CD14-positive monocyte (primary cell): ENCODE measurements at regions not wholly inside any gene's neighbourhood (a gene's known extent, or its start where the extent isn't known, plus 50 kb on each side); places are given as distances from the start of the nearest gene placed in this dataset.

ENCODE experiments used
- DNase-seq, 3 donors: peaks; one replicate each; pipeline ENCODE4 v3.0.0-alpha.2; 2011 to 2022
- H2AFZ ChIP-seq: 2 replicates; pipeline ENCODE4 v1.6.0; 2012; ENCODE audit warnings: mild to moderate bottlenecking, low read depth, low read length, inconsistent platforms; ENCODE audit not compliant: insufficient read depth, poor library complexity, severe bottlenecking
- H3K27ac ChIP-seq, 2 donors: 1 replicate in 1 of 2; 2 replicates in 1 of 2; pipeline ENCODE4 v1.5.1; 2012 to 2013; ENCODE audit warnings: low read length in 2 of 2, control low read depth in 1 of 2, inconsistent platforms in 1 of 2, low read depth in 1 of 2, mild to moderate bottlenecking in 1 of 2
- H3K27me3 ChIP-seq, 2 donors: one replicate each; pipeline versions ENCODE4 v1.6.0 to v1.6.1; 2011 to 2013; ENCODE audit warnings: low read length in 2 of 2; ENCODE audit not compliant: control insufficient read depth in 2 of 2, insufficient read depth in 2 of 2
- H3K36me3 ChIP-seq, 2 donors: replicated peaks in 1 of 2; 1 replicate in 1 of 2; 2 replicates in 1 of 2; pipeline versions ENCODE4 v1.5.1 to v1.6.1; 2012 to 2013; ENCODE audit warnings: low read length in 2 of 2, control low read depth in 1 of 2, inconsistent platforms in 1 of 2, mild to moderate bottlenecking in 1 of 2; ENCODE audit not compliant: insufficient read depth in 2 of 2, control insufficient read depth in 1 of 2
- H3K4me1 ChIP-seq, 2 donors: 1 replicate in 1 of 2; 2 replicates in 1 of 2; pipeline versions ENCODE4 v1.5.1 to v1.6.1; 2012 to 2013; ENCODE audit warnings: low read length in 2 of 2, control low read depth in 1 of 2, inconsistent platforms in 1 of 2, mild to moderate bottlenecking in 1 of 2, moderate library complexity in 1 of 2; ENCODE audit not compliant: insufficient read depth in 2 of 2, control insufficient read depth in 1 of 2
- H3K4me2 ChIP-seq: replicated peaks from 2 replicates; pipeline ENCODE3; 2012; ENCODE audit warnings: low read length, moderate library complexity, mild to moderate bottlenecking; ENCODE audit not compliant: poor library complexity, severe bottlenecking; ENCODE audit errors: extremely low read depth
- H3K4me3 ChIP-seq, 3 experiments: fragments of 200-600 bp in 1 of 3; sonication (generic) in 1 of 3; replicated peaks in 1 of 3; 1 replicate in 2 of 3; 2 replicates in 1 of 3; pipeline ENCODE4 v1.5.1; 2011 to 2013; ENCODE audit warnings: low read length in 3 of 3, mild to moderate bottlenecking in 3 of 3, control low read depth in 2 of 3, low read depth in 2 of 3, inconsistent platforms in 1 of 3, moderate library complexity in 1 of 3
- H3K79me2 ChIP-seq: 2 replicates; pipeline ENCODE4 v1.6.0; 2012; ENCODE audit warnings: mild to moderate bottlenecking, control low read depth, inconsistent platforms, low read length, moderate library complexity; ENCODE audit not compliant: insufficient read depth
- H3K9ac ChIP-seq: 2 replicates; pipeline ENCODE4 v1.6.0; 2017; ENCODE audit warnings: low read length, mild to moderate bottlenecking; ENCODE audit not compliant: insufficient read depth, poor library complexity, severe bottlenecking
- H3K9me3 ChIP-seq, 2 donors: replicated peaks in 1 of 2; 1 replicate in 1 of 2; 2 replicates in 1 of 2; pipeline versions ENCODE4 v1.5.1 to v1.6.1; 2012 to 2013; ENCODE audit warnings: low read length in 2 of 2, control low read depth in 1 of 2; ENCODE audit not compliant: control insufficient read depth in 1 of 2, insufficient read depth in 1 of 2
- H4K20me1 ChIP-seq: 2 replicates; pipeline ENCODE4 v1.6.0; 2012; ENCODE audit warnings: mild to moderate bottlenecking, low read length, control low read depth, moderate library complexity; ENCODE audit not compliant: insufficient read depth
- H3K27ac Mint-ChIP-seq, 7 donors: one replicate each; pipeline ENCODE4 v1.8.0; 2020; ENCODE audit warnings: mild to moderate bottlenecking in 7 of 7, mixed read lengths in 7 of 7, moderate library complexity in 6 of 7, inconsistent platforms in 2 of 7
- H3K27me3 Mint-ChIP-seq, 3 donors: one replicate each; pipeline ENCODE4 v1.8.0; 2021 to 2022; ENCODE audit warnings: low read depth in 3 of 3, mild to moderate bottlenecking in 3 of 3, mixed read lengths in 3 of 3, moderate library complexity in 3 of 3, inconsistent platforms in 1 of 3
- H3K36me3 Mint-ChIP-seq, 2 donors: one replicate each; pipeline ENCODE4 v1.8.0; 2020; ENCODE audit warnings: mixed read lengths in 2 of 2, inconsistent platforms in 1 of 2, mild to moderate bottlenecking in 1 of 2
- H3K4me1 Mint-ChIP-seq: one replicate; pipeline ENCODE4 v1.8.0; 2020; ENCODE audit warnings: mild to moderate bottlenecking, mixed read lengths
- H3K4me3 Mint-ChIP-seq, 2 donors: one replicate each; pipeline ENCODE4 v1.8.0; 2020; ENCODE audit warnings: mild to moderate bottlenecking in 2 of 2, mixed read lengths in 2 of 2, moderate library complexity in 1 of 2
- H3K9me3 Mint-ChIP-seq, 7 donors: one replicate each; pipeline ENCODE4 v1.8.0; 2020 to 2022; ENCODE audit warnings: mixed read lengths in 7 of 7, mild to moderate bottlenecking in 6 of 7, moderate library complexity in 6 of 7, inconsistent platforms in 2 of 7
- WGBS: methylation state at CpG from one replicate; pipeline ENCODE4 v1.1.5; 2013; ENCODE audit warnings: missing lambda C conversion rate; ENCODE audit not compliant: insufficient coverage; 5-methylcytosine and 5-hydroxymethylcytosine counted together
- intact Hi-C, 2 donors: fragments of 100-400 bp; cut with micrococcal nuclease; formaldehyde crosslinking; loops; one replicate each; pipeline versions ENCODE4 v1.15.0 to v1.15.1; 2023
- TF ChIP-seq, protein P1 (sequence below): fragments of 200-600 bp; IDR thresholded peaks from one replicate; pipeline ENCODE4 v1.8.0; 2022; ENCODE audit warnings: antibody characterized with exemption, mild to moderate bottlenecking

DNA sequence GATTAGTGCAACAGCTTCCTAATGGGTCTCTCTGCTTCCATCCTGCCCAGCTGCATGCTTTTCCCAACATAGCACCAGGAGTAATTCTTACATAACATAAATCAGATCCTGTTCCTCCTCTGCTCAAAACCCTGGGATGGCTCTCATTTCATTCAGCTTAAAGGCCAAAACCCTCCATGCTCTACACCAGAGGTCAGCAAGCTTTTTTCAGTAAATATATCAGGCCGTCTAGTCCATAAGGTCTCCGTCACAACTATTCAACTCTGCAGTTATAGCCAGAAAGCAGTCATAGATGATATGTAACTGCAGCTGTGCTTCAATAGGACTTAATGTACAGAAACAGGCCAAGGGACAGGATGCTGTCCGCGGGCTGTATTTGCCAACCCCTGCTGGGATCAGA is 202.8 kb upstream of the UBE2E2 start:
- Histone ChIP-seq H3K4me2 (no peak overlapping the region), H3K4me3 (no peak overlapping the region), H2AFZ (no peak overlapping the region), H3K79me2 (no peaks in the 10 kb centered on the region), H3K4me1 (no peaks in the 10 kb centered on the region), H3K9me3 (no peaks in the 10 kb centered on the region), H3K36me3 (no peaks in the 10 kb centered on the region), H3K27me3 (no peaks in the 10 kb centered on the region), H3K27ac (no peak overlapping the region), H3K9ac (no peak overlapping the region), H4K20me1 (no peaks in the 10 kb centered on the region)
- Mint-ChIP-seq H3K27me3 (peaks cover 0 to 3% (median 0%) of the 10 kb centered on the region in 3 donors), H3K36me3 (no peaks in the 10 kb centered on the region), H3K9me3 (peaks cover 0 to 4% (median 0%) of the 10 kb centered on the region in 7 donors), H3K4me1 (no peaks in the 10 kb centered on the region), H3K27ac (no peak overlapping the region), H3K4me3 (no peak overlapping the region)
- 91% methylated on average over 3 of the region's 4 CpGs for WGBS
- intact Hi-C loops: no loop called here
- TF ChIP-seq, protein P1, sequence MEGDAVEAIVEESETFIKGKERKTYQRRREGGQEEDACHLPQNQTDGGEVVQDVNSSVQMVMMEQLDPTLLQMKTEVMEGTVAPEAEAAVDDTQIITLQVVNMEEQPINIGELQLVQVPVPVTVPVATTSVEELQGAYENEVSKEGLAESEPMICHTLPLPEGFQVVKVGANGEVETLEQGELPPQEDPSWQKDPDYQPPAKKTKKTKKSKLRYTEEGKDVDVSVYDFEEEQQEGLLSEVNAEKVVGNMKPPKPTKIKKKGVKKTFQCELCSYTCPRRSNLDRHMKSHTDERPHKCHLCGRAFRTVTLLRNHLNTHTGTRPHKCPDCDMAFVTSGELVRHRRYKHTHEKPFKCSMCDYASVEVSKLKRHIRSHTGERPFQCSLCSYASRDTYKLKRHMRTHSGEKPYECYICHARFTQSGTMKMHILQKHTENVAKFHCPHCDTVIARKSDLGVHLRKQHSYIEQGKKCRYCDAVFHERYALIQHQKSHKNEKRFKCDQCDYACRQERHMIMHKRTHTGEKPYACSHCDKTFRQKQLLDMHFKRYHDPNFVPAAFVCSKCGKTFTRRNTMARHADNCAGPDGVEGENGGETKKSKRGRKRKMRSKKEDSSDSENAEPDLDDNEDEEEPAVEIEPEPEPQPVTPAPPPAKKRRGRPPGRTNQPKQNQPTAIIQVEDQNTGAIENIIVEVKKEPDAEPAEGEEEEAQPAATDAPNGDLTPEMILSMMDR: no peak
- DNase-seq: no peak

DNA sequence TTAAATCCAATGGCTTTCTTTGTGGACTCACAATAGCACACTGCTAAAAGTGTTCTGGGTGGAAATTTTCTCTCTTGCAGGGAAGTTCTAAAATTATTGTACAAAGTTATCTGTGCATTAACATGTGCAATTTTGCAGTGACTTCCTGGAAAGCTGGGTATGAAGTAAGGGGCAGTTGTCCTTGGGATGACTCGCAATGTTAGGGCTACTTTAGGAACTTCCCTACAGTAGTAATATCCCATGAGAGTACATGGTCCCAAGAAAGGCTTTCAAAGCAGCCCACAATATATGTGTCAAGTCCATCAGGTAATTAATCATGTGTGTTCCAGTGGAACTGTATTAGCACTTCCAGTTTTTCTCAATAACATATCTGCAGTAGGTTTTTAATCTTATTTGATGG is 201.0 kb upstream of the UBE2E2 start:
- no peaks in the 10 kb centered on the region for H3K79me2 ChIP-seq
- Mint-ChIP-seq H3K4me1 (no peaks in the 10 kb centered on the region), H3K27me3 (peaks cover 0 to 3% (median 0%) of the 10 kb centered on the region in 3 donors), H3K4me3 (no peak overlapping the region), H3K27ac (no peak overlapping the region), H3K36me3 (no peaks in the 10 kb centered on the region), H3K9me3 (peaks cover 0 to 4% (median 0%) of the 10 kb centered on the region in 7 donors)
- H3K4me1 ChIP-seq: no peaks in the 10 kb centered on the region
- no CpG with 5 or more reads among the region's 1 CpG for WGBS
- no peak overlapping the region for H3K9ac ChIP-seq
- intact Hi-C loops: no loop called here
- H4K20me1 ChIP-seq: no peaks in the 10 kb centered on the region
- H3K27ac ChIP-seq: no peak overlapping the region
- no peaks in the 10 kb centered on the region for H3K36me3 ChIP-seq
- H2AFZ ChIP-seq: no peak overlapping the region
- TF ChIP-seq, protein P1: no peak
- no peak for DNase-seq
- no peak overlapping the region for H3K4me2 ChIP-seq
- no peaks in the 10 kb centered on the region for H3K27me3 ChIP-seq
- no peaks in the 10 kb centered on the region for H3K9me3 ChIP-seq
- H3K4me3 ChIP-seq: no peak overlapping the region
